IPS DF 6.9 (cell line): ENCODE measurements at regions not wholly inside any gene's neighbourhood (a gene's known extent, or its start where the extent isn't known, plus 50 kb on each side); places are given as distances from the start of the nearest gene placed in this dataset.

Experiments
- DNase-seq: peaks from one replicate; pipeline ENCODE4 v3.0.0-alpha.2; 2013; ENCODE audit warnings: low read depth, low spot score
- H3K27ac ChIP-seq: one replicate; pipeline ENCODE4 v1.5.1; 2013; ENCODE audit warnings: low read length, control low read depth
- H3K27me3 ChIP-seq: 2 replicates; pipeline ENCODE4 v1.6.1; 2013; ENCODE audit warnings: mild to moderate bottlenecking, low read length; ENCODE audit not compliant: control insufficient read depth, insufficient read depth
- H3K36me3 ChIP-seq: 2 replicates; pipeline ENCODE4 v1.6.1; 2013; ENCODE audit warnings: low read length; ENCODE audit not compliant: control insufficient read depth, insufficient read depth
- H3K4me1 ChIP-seq: 2 replicates; pipeline ENCODE4 v1.6.1; 2013; ENCODE audit warnings: low read length; ENCODE audit not compliant: control insufficient read depth, insufficient read depth
- H3K4me3 ChIP-seq: 2 replicates; pipeline ENCODE4 v1.5.1; 2013; ENCODE audit warnings: mild to moderate bottlenecking, low read length
- H3K9me3 ChIP-seq: 2 replicates; pipeline ENCODE4 v1.6.1; 2013; ENCODE audit warnings: low read length, inconsistent platforms; ENCODE audit not compliant: control insufficient read depth, insufficient read depth
- WGBS: extraction: QIAGEN DNeasy Blood & Tissue Kit; methylation state at CpG from one replicate; pipeline ENCODE4 v1.1.7; 2013; ENCODE audit warnings: mixed read lengths, missing lambda C conversion rate; ENCODE audit not compliant: insufficient read length, insufficient coverage; 5-methylcytosine and 5-hydroxymethylcytosine counted together

DNA sequence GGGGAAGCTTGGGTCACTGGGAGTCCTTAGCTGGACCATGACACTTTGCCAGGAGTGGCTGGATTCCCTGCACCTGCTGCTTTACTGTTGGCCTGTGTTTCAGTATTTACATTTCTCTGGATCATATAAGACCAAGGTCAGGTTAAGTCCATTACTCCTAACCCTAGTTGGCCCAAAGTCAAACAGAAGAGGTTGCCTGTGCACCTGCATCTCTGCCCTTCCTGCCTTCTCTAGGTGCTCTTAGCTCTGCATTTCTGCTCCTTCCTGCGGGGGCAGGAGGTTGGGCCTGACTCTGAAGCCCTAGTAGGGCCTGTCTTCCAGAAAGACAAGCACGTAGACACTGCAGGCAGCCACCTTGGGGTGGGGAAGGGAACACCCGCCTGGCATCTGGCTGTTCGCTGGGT, 124.3 kb downstream of the RPLP1 start:
- H3K36me3 ChIP-seq = no peaks in the 10 kb centered on the region
- no peak overlapping the region for H3K4me3 ChIP-seq
- no CpG with 5 or more reads among the region's 4 CpGs for WGBS
- no peaks in the 10 kb centered on the region for H3K27me3 ChIP-seq
- H3K9me3 ChIP-seq = no peaks in the 10 kb centered on the region
- DNase-seq = no peak
- peaks cover 2% of the 10 kb centered on the region; the same call in 1 of the 2 replicates for H3K4me1 ChIP-seq
- no peak overlapping the region for H3K27ac ChIP-seq

DNA sequence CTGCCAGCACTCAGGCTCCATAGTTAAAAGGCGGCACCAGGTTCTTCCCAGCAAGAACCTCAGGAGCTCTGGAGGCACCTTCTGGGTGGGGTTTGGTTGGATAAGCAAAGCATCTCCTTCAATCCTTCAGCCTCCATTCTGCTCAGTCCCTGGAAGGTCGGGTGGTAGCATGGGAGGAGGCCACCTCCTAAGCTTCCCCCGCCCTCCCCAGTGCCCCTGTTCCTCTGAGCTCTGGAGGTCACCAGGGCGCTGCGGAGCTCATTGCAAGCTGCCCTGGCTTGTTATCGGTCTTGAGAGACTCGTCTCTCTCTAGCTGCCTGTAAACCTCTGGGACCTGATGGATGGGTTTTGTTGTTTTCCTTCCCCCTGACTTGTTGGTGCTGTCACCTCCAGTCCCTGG, 124.8 kb downstream of the RPLP1 start:
- Histone ChIP-seq H3K36me3 (no peaks in the 10 kb centered on the region), H3K4me3 (no peak overlapping the region), H3K4me1 (peaks cover 2% of the 10 kb centered on the region; the same call in 1 of the 2 replicates), H3K9me3 (no peaks in the 10 kb centered on the region), H3K27ac (no peak overlapping the region), H3K27me3 (no peaks in the 10 kb centered on the region)
- DNase-seq = no peak
- WGBS = no CpG with 5 or more reads among the region's 7 CpGs

DNA sequence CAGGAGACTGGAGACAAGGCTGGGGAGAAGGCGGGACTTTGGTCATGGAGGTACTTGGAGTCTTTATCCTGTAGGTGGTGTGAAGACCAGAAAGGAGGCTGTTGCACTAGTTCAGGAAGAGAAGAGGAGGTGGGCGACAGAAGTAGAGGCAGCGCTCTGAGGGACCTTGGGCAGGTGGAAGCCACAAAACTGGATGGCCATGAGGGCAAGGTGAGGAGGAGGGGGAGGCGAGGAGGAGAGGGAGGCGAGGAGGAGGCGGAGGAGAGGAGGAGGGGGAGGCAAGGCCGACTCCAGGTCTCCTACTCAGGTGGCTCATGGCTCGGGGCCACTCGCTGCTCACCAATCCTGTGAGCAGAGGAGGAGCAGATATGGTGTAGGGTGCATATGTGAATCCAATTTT, 125.6 kb downstream of the RPLP1 start:
- Histone ChIP-seq H3K27ac (no peak overlapping the region), H3K36me3 (no peaks in the 10 kb centered on the region), H3K27me3 (no peaks in the 10 kb centered on the region), H3K4me3 (no peak overlapping the region), H3K9me3 (no peaks in the 10 kb centered on the region), H3K4me1 (peaks cover 2% of the 10 kb centered on the region; the same call in 1 of the 2 replicates)
- no CpG with 5 or more reads among the region's 9 CpGs for WGBS
- DNase-seq = no peak

DNA sequence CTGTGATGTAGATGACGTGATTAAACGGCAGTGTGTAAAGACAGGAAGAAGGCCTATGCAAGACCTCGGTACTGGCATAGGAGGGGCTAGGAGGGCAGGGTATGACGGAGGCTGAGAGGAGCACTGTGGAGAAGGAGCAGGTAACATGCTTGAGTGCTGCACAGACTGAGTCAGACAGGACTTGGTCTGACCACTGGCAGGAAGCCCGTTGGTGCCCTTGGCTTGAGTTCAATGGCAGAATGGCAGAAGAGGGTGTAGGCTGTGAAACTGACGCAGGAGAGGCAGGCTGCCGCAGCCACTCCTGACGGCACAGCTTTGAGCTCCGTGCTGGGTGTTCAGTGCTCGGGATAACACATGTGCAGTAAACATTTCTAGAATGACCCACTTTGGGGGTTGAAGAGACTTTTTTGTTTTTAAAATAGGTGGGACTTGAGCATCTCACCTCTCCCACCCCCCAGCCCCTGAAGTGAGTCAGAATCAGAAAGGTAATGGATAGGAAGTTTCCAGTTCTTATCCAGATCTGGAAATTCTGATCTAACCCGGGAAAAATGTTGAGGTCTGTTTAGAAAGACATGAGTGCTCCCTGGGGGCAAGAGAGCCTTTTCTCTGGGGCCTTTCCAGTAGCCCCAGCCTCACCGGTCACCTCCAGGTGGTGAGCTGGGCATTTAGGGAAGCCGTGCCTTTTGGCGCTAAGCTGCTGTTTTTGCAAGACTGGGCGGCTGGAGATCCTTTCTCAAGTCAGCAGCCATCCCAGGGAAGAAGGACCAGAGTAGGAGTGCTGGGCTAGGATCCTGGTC, 126.4 kb downstream of the RPLP1 start:
- Histone ChIP-seq H3K27me3 (no peaks in the 10 kb centered on the region), H3K36me3 (no peaks in the 10 kb centered on the region), H3K27ac (no peak overlapping the region), H3K4me1 (peaks cover 2% of the 10 kb centered on the region; the same call in 1 of the 2 replicates), H3K9me3 (no peaks in the 10 kb centered on the region), H3K4me3 (no peak overlapping the region)
- no peak for DNase-seq
- WGBS = no CpG with 5 or more reads among the region's 15 CpGs

DNA sequence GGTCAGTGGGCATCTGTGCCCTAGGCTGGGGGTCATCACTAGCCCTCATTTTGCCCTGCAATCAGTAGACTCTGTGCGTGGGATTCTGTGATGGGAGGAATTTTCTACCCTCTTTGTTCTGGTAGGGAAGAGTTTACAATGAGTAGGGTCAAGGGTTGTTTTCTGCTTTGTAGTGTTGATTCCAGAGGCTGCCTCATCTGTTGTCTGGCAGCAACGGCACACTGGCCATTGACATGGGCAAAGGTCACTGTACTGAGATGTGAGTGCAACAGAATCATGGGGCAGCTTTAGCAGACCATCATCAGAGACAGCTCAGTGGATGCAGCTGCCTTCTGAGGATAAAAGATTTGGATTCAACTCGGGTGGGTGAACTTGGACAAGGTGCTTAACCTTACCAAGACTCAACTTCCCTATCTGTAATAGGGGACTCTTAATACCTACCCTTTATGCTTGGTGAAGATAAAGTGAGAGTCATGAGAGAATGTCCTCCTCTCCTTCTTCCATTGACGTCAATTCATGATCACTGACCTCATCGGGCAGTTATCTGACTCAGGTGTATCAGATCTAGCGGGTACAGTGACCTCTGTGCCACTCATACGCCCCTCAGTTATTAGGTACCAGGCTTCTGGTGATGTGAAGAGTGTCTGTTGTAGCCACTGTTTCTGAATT, 127.5 kb downstream of the RPLP1 start:
- no peak for DNase-seq
- Histone ChIP-seq H3K4me1 (no peaks in the 10 kb centered on the region), H3K27ac (no peak overlapping the region), H3K4me3 (no peak overlapping the region), H3K9me3 (no peaks in the 10 kb centered on the region), H3K27me3 (no peaks in the 10 kb centered on the region), H3K36me3 (no peaks in the 10 kb centered on the region)
- no CpG with 5 or more reads among the region's 7 CpGs for WGBS

DNA sequence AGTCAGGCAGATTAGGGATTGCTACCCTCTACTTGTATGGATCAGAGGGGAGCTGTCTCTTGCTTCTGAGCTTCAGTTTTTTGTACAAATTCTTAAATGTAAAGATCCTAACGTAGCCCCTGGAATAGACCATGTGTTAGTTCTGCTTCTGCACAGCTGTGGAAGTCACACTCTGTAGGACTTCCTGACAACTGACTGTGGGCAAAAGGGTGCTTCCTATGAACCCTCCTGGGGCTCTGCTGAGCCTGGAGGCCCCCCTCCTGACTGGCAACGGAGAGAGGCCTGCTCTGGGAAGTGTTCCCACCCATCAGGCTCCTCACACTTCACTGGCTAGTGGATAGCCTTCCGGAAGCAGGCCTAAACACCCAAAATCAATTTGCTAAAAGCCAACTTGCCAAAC, 131.0 kb downstream of the RPLP1 start:
- Histone ChIP-seq H3K9me3 (no peaks in the 10 kb centered on the region), H3K27ac (no peak overlapping the region), H3K4me3 (no peak overlapping the region), H3K27me3 (no peaks in the 10 kb centered on the region), H3K4me1 (no peaks in the 10 kb centered on the region), H3K36me3 (no peaks in the 10 kb centered on the region)
- no CpG with 5 or more reads among the region's 3 CpGs for WGBS
- DNase-seq = no peak

DNA sequence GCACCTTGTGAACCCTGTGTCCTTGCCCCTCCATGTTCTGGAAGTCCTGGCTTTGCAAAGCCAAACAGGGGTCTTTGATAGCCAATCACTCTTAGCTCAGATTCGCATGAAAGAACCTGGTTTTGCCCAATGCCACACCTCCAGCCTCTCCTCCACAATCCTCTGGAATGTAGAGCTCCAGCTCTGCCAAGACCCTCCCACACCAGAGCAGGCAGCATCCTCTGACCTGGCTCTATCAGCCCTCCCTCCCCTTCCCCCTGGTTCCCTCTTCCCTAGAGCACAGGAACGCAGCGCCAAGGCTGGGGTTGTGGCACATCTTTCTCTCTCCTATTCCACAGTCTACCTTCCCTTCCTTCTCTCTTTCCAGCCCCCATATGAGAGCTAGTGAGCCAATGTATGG, 133.3 kb downstream of the RPLP1 start:
- H3K4me3 ChIP-seq = no peak overlapping the region
- no CpG with 5 or more reads among the region's 3 CpGs for WGBS
- no peaks in the 10 kb centered on the region for H3K27me3 ChIP-seq
- H3K36me3 ChIP-seq = no peaks in the 10 kb centered on the region
- H3K4me1 ChIP-seq = no peaks in the 10 kb centered on the region
- DNase-seq = no peak
- H3K9me3 ChIP-seq = no peaks in the 10 kb centered on the region
- H3K27ac ChIP-seq = no peak overlapping the region

DNA sequence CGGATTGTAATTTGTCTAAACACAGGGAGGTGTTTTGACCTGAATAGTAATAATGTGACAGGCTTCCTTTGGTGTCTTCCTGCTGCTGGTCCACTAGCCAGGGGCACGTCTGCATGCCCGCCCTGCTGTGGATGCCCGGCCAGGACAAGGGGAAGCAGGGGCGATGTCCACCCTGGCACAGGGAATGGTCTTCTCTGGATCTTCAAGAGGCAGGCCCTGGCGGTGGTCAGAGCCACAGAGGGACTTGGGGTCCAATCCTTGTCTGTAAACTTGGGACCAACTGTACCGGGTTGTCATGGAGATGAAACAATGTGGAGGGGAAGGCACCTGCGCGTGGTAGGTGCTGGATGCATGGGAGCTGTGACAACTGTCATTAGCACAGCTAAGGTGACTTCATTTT, 134.1 kb downstream of the RPLP1 start:
- H3K27ac ChIP-seq = no peak overlapping the region
- no peak for DNase-seq
- no peaks in the 10 kb centered on the region for H3K9me3 ChIP-seq
- H3K27me3 ChIP-seq = no peaks in the 10 kb centered on the region
- no peaks in the 10 kb centered on the region for H3K36me3 ChIP-seq
- H3K4me3 ChIP-seq = no peak overlapping the region
- no CpG with 5 or more reads among the region's 9 CpGs for WGBS
- no peaks in the 10 kb centered on the region for H3K4me1 ChIP-seq

DNA sequence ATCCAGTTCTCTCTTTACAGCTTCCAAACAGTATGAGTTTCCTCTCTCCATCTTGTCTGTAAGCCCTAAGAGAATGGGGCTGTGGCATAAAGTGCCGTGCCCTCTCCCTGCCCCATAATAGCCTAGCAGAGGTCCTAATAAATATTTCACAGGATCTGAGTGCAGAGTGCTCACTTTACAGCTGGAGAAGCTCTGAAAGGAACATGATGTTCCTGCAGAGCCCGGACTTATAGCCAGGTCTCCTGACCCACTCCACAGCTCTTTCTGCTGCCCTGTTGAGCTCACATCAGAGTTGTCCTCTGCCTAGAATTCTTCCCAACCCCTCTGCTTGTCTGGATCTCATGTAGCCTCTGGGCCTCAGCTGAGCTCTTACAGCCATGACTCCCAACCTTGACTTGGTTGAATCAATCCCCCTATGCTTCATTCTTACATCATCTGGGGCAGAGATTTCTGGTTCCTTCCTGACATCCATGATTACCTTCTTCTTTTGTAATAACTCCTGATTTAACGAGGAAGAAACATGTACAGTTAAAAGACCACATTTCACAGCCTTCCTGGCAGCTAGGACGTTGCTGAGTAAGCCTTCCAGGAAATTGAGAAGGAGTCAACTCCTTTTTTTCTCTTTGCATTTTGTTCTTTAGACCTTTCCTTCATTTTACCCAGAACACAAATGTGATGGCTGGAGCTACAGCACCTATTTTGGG, 135.3 kb downstream of the RPLP1 start:
- no CpG with 5 or more reads among the region's 4 CpGs for WGBS
- Histone ChIP-seq H3K36me3 (no peaks in the 10 kb centered on the region), H3K4me3 (no peak overlapping the region), H3K9me3 (no peaks in the 10 kb centered on the region), H3K27ac (no peak overlapping the region), H3K27me3 (no peaks in the 10 kb centered on the region; the same call in 1 of the 2 replicates), H3K4me1 (no peaks in the 10 kb centered on the region)
- no peak for DNase-seq

DNA sequence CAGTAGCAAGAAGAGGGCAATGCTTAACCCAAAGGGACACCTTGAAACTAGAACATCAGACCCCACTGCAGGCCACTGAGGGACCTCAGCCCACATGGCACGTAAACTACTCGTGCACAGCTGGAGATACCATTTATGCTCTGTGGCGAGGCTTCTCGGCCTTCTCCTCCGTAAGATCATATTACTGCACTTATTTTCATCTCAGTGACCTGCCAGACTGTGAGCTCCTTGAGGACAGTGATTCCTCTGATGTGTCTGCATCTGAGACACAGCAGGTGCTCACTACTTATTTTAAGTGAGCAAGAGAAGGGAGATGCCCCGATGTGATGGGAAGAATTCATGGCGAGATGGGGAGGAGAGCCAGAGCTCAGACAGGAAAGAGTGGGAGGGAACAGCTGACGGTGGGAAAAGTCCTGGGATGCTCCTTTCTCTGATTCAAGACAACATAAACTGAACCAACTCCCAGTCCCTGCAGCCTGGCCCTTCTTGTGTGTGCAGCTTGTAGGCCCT, 137.6 kb downstream of the RPLP1 start:
- WGBS = no CpG with 5 or more reads among the region's 8 CpGs
- H3K4me1 ChIP-seq = no peaks in the 10 kb centered on the region; the same call in 1 of the 2 replicates
- H3K4me3 ChIP-seq = no peak overlapping the region
- no peaks in the 10 kb centered on the region for H3K9me3 ChIP-seq
- H3K27ac ChIP-seq = no peak overlapping the region
- no peak for DNase-seq
- no peaks in the 10 kb centered on the region for H3K36me3 ChIP-seq
- H3K27me3 ChIP-seq = no peaks in the 10 kb centered on the region; the same call in 1 of the 2 replicates
